ENCODE measurements at regions not wholly inside any gene's neighbourhood (a gene's known extent, or its start where the extent isn't known, plus 50 kb on each side); places are given as distances from the start of the nearest gene placed in this dataset.

DNA sequence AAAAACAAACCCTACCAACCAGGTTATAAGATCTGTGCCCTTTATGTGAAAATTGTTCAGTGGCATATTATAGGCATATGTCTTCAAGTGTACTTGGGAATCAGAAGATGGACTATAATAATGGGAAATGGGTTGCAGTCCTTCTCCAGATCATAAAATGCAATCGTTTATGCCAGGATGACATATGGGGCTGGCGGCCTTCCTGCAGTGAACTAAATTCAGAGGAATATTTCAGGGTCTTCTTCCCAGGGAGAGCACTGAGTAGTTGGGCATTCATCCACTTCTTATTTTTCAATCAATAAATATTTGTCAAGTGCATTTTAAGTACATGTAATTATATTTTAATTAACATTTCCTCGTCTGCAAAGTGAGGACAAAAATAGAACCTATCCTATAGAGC lies 176.2 kb upstream of the CNR1 start:
- TF ChIP-seq EP300 (IDR thresholded peaks at IDR 0.05) (no peak), POLR2AphosphoS5 (IDR thresholded peaks at IDR 0.05) (no peak), POLR2A (IDR thresholded peaks at IDR 0.05) (no peak)
- TF ChIP-seq, protein P1, sequence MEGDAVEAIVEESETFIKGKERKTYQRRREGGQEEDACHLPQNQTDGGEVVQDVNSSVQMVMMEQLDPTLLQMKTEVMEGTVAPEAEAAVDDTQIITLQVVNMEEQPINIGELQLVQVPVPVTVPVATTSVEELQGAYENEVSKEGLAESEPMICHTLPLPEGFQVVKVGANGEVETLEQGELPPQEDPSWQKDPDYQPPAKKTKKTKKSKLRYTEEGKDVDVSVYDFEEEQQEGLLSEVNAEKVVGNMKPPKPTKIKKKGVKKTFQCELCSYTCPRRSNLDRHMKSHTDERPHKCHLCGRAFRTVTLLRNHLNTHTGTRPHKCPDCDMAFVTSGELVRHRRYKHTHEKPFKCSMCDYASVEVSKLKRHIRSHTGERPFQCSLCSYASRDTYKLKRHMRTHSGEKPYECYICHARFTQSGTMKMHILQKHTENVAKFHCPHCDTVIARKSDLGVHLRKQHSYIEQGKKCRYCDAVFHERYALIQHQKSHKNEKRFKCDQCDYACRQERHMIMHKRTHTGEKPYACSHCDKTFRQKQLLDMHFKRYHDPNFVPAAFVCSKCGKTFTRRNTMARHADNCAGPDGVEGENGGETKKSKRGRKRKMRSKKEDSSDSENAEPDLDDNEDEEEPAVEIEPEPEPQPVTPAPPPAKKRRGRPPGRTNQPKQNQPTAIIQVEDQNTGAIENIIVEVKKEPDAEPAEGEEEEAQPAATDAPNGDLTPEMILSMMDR (IDR thresholded peaks at IDR 0.05) = no peak
